Natural killer cell (primary cell): ENCODE measurements at regions not wholly inside any gene's neighbourhood (a gene's known extent, or its start where the extent isn't known, plus 50 kb on each side); places are given as distances from the start of the nearest gene placed in this dataset.
"Not testable (repeated sequence)": the region's sequence is repeated elsewhere in the genome, so short reads cannot be mapped to it uniquely, and the experiment has no call there.

Source experiments
- ATAC-seq, 3 donors: fragments of 150-1000 bp in 2 of 3; fragments of 200-7000 bp in 1 of 3; cut with Tn5 transposase; 1 replicate in 1 of 3; 2 replicates in 2 of 3; pipeline ENCODE4 v1.10.0; 2021; ENCODE audit warnings: mild to moderate bottlenecking in 2 of 3, moderate library complexity in 2 of 3
- DNase-seq, 2 donors: peaks; one replicate each; pipeline versions ENCODE4 v3.0.0 to v3.0.0-alpha.2; 2013 to 2021; ENCODE audit warnings: mixed read lengths in 1 of 2
- H3K27ac ChIP-seq: one replicate; pipeline ENCODE4 v1.5.1; 2013; ENCODE audit warnings: mild to moderate bottlenecking, low read length
- H3K27me3 ChIP-seq: one replicate; pipeline ENCODE4 v1.6.1; 2013; ENCODE audit warnings: low read length; ENCODE audit not compliant: control insufficient read depth, insufficient read depth
- H3K36me3 ChIP-seq: one replicate; pipeline ENCODE4 v1.6.1; 2013; ENCODE audit warnings: low read length; ENCODE audit not compliant: control insufficient read depth, insufficient read depth
- H3K4me1 ChIP-seq: one replicate; pipeline ENCODE4 v1.6.1; 2013; ENCODE audit warnings: low read length; ENCODE audit not compliant: control insufficient read depth, insufficient read depth
- H3K4me3 ChIP-seq: one replicate; pipeline ENCODE4 v1.5.1; 2013; ENCODE audit warnings: low read length
- H3K9me3 ChIP-seq: one replicate; pipeline ENCODE4 v1.6.1; 2013; ENCODE audit warnings: low read length; ENCODE audit not compliant: control insufficient read depth, insufficient read depth
- H3K27ac Mint-ChIP-seq, 2 donors: one replicate each; pipeline ENCODE4 v1.8.0; 2022; ENCODE audit warnings: mild to moderate bottlenecking in 2 of 2, mixed read lengths in 2 of 2, moderate library complexity in 1 of 2
- H3K27me3 Mint-ChIP-seq, 2 donors: one replicate each; pipeline ENCODE4 v1.8.0; 2022; ENCODE audit warnings: low read depth in 2 of 2, mixed read lengths in 2 of 2
- H3K36me3 Mint-ChIP-seq: one replicate; pipeline ENCODE4 v1.8.0; 2022; ENCODE audit warnings: mixed read lengths
- H3K4me1 Mint-ChIP-seq, 2 donors: one replicate each; pipeline ENCODE4 v1.8.0; 2022; ENCODE audit warnings: mixed read lengths in 2 of 2
- H3K4me3 Mint-ChIP-seq: one replicate; pipeline ENCODE4 v1.8.0; 2022; ENCODE audit warnings: mild to moderate bottlenecking, moderate library complexity, mixed read lengths
- H3K9me3 Mint-ChIP-seq, 2 donors: one replicate each; pipeline ENCODE4 v1.8.0; 2022; ENCODE audit warnings: mixed read lengths in 2 of 2
- CTCF ChIP-seq: fragments of 200-600 bp; IDR thresholded peaks from one replicate; pipeline ENCODE4 v1.8.0; 2022; ENCODE audit warnings: antibody characterized with exemption
- WGBS: methylation state at CpG from one replicate; pipeline ENCODE4 v1.1.7; 2013; ENCODE audit warnings: missing lambda C conversion rate; ENCODE audit not compliant: insufficient coverage; 5-methylcytosine and 5-hydroxymethylcytosine counted together
- intact Hi-C: fragments of 100-400 bp; cut with micrococcal nuclease; formaldehyde crosslinking; loops from one replicate; pipeline ENCODE4 v1.14.2; 2022

- no peak for TF ChIP-seq CTCF
- Histone ChIP-seq H3K27me3 (no peaks in the 10 kb centered on the region), H3K9me3 (no peaks in the 10 kb centered on the region), H3K27ac (no peak overlapping the region), H3K4me1 (no peaks in the 10 kb centered on the region), H3K4me3 (no peak overlapping the region), H3K36me3 (no peaks in the 10 kb centered on the region)
- 64% methylated on average over 6 of the region's 6 CpGs for WGBS
- Mint-ChIP-seq H3K9me3 (no peaks in the 10 kb centered on the region), H3K36me3 (no peaks in the 10 kb centered on the region), H3K27me3 (peaks cover 15 to 20% of the 10 kb centered on the region in 2 donors), H3K4me3 (no peak overlapping the region), H3K27ac (no peak overlapping the region), H3K4me1 (no peaks in the 10 kb centered on the region)
- intact Hi-C loops: no loop called here
- no peak for ATAC-seq
- DNase-seq: no peak
Measured at GRCh38 chr6:1216488-1216974, 95.4 kb upstream of the FOXQ1 start.

- Histone ChIP-seq H3K36me3 (no peaks in the 10 kb centered on the region), H3K27ac (no peak overlapping the region), H3K4me3 (no peak overlapping the region), H3K9me3 (no peaks in the 10 kb centered on the region), H3K4me1 (no peaks in the 10 kb centered on the region), H3K27me3 (peaks cover 2% of the 10 kb centered on the region)
- Mint-ChIP-seq H3K4me1 (no peaks in the 10 kb centered on the region), H3K27me3 (peaks cover 15 to 20% of the 10 kb centered on the region in 2 donors), H3K4me3 (no peak overlapping the region), H3K36me3 (no peaks in the 10 kb centered on the region), H3K27ac (no peak overlapping the region), H3K9me3 (no peaks in the 10 kb centered on the region)
- intact Hi-C loops: no loop called here
- 88% methylated on average over 11 of the region's 11 CpGs for WGBS
- no peak for ATAC-seq
- no peak for DNase-seq
- no peak for TF ChIP-seq CTCF
Measured at GRCh38 chr6:1215884-1216487, 95.9 kb upstream of the FOXQ1 start.

DNA sequence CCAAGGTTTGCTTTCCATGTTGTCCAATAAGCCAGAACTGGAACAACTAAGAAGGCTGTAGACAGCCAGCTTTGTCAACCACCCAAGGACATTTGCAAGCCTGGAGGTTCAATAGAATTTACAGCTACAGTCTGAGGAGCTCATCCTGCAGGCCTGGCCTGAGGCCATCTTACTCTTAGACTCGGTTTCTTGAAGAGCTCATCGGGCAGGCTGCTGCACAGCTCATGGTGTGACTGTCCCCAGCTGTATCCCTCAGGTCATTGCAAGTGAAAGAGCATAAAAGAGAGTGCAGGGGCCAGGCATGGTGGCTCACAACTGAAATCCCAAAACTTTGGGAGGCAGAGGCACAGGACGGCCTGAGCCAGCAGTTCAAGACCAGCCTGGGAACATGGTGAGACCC lies 96.9 kb upstream of the FOXQ1 start:
- no peak for TF ChIP-seq CTCF
- H3K9me3 ChIP-seq: no peaks in the 10 kb centered on the region
- WGBS: 85% methylated on average over 3 of the region's 3 CpGs
- intact Hi-C loops: no loop called here
- no peak for ATAC-seq
- H3K4me3 ChIP-seq: no peak overlapping the region
- H3K27me3 ChIP-seq: peaks cover 2% of the 10 kb centered on the region
- Mint-ChIP-seq H3K36me3 (no peaks in the 10 kb centered on the region), H3K4me1 (no peaks in the 10 kb centered on the region), H3K27me3 (peaks cover 8 to 11% of the 10 kb centered on the region in 2 donors), H3K9me3 (no peaks in the 10 kb centered on the region), H3K27ac (no peak overlapping the region), H3K4me3 (no peak overlapping the region)
- no peak for DNase-seq
- H3K36me3 ChIP-seq: no peaks in the 10 kb centered on the region
- no peak overlapping the region for H3K27ac ChIP-seq
- no peaks in the 10 kb centered on the region for H3K4me1 ChIP-seq

DNA sequence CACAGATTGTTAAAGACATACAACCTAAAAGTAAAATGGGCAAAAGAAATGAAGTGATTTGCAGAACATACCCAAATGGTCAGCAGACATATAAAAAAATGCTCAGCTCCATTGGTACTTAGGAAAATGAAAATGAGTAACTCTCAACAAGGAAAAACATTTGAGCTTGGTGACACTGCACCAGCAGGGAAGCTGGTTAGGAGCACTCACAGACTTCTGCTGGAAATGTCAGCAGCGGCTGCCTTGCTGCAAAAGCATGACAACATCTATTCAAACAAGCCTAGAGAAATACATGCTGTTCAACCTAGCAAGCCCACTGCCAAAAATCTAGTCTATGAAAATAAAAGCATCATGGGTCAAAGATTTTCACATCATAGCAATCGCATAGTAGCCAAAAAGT lies 99.0 kb upstream of the FOXQ1 start:
- no peak for ATAC-seq
- H3K4me3 Mint-ChIP-seq: no peak overlapping the region
- no peak overlapping the region for H3K4me3 ChIP-seq
- H3K4me1 Mint-ChIP-seq: no peaks in the 10 kb centered on the region
- no peaks in the 10 kb centered on the region for H3K4me1 ChIP-seq
- H3K36me3 ChIP-seq: no peaks in the 10 kb centered on the region
- no peak overlapping the region for H3K27ac Mint-ChIP-seq
- TF ChIP-seq CTCF: no peak
- no peaks in the 10 kb centered on the region for H3K9me3 ChIP-seq
- no peak for DNase-seq
- H3K27me3 ChIP-seq: peaks cover 4% of the 10 kb centered on the region
- no peak overlapping the region for H3K27ac ChIP-seq
- intact Hi-C loops: no loop called here
- H3K36me3 Mint-ChIP-seq: no peaks in the 10 kb centered on the region
- WGBS: 74% methylated on average over 1 of the region's 2 CpGs
- no peaks in the 10 kb centered on the region for H3K9me3 Mint-ChIP-seq
- peaks cover 11 to 15% of the 10 kb centered on the region in 2 donors for H3K27me3 Mint-ChIP-seq

DNA sequence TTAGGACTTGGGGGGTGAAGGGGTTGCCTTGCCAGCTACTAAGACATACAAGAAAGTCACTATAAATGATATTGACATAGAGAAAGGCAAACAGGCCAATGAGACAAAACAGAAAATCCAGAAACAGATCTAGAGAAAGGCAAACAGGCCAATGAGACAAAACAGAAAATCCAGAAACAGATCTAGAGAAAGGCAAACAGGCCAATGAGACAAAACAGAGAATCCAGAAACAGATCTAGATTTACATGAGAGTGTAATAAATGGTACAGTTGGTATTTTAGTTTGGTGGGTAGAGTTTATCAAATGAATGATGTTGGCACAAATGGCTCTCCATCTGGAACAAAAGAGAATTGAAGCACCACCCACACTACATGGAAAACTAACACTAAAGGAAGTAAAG lies 99.8 kb upstream of the FOXQ1 start:
- H3K4me1 ChIP-seq, DNase-seq, H3K27ac Mint-ChIP-seq, H3K4me1 Mint-ChIP-seq, H3K4me3 ChIP-seq, H3K36me3 ChIP-seq, intact Hi-C loops, H3K4me3 Mint-ChIP-seq, H3K9me3 Mint-ChIP-seq, ATAC-seq, H3K27ac ChIP-seq, H3K27me3 ChIP-seq, H3K9me3 ChIP-seq, H3K36me3 Mint-ChIP-seq: not testable (repeated sequence)
- H3K27me3 Mint-ChIP-seq: peaks cover 7 to 20% of the 10 kb centered on the region in 2 donors
